Panc1 (cell line): ENCODE measurements at regions not wholly inside any gene's neighbourhood (a gene's known extent, or its start where the extent isn't known, plus 50 kb on each side); places are given as distances from the start of the nearest gene placed in this dataset.

Source experiments
- CTCF ChIP-seq: fragments of 450-650 bp; IDR thresholded peaks from 2 replicates; pipeline ENCODE4 v1.5.1; 2017; ENCODE audit warnings: mild to moderate bottlenecking
- REST ChIP-seq, 2 experiments: IDR thresholded peaks; 2 replicates each; pipeline ENCODE4 v1.6.1; 2011 to 2012; ENCODE audit warnings: low read depth in 2 of 2, control low read depth in 1 of 2, low read length in 1 of 2, mild to moderate bottlenecking in 1 of 2, moderate library complexity in 1 of 2; ENCODE audit not compliant: insufficient read depth in 1 of 2

GRCh38 chrX:125894947-125895346 lies 271.1 kb downstream of the DCAF12L2 start:
- TF ChIP-seq REST (IDR thresholded peaks at IDR 0.05; ENCODE audit: insufficient read depth in 1 of 2, low read depth in 2 of 2, low read length in 1 of 2) (no peak), CTCF (no peak)
